ENCODE measurements at regions not wholly inside any gene's neighbourhood (a gene's known extent, or its start where the extent isn't known, plus 50 kb on each side); places are given as distances from the start of the nearest gene placed in this dataset.
"Not testable (repeated sequence)": the region's sequence is repeated elsewhere in the genome, so short reads cannot be mapped to it uniquely, and the experiment has no call there.

DNA sequence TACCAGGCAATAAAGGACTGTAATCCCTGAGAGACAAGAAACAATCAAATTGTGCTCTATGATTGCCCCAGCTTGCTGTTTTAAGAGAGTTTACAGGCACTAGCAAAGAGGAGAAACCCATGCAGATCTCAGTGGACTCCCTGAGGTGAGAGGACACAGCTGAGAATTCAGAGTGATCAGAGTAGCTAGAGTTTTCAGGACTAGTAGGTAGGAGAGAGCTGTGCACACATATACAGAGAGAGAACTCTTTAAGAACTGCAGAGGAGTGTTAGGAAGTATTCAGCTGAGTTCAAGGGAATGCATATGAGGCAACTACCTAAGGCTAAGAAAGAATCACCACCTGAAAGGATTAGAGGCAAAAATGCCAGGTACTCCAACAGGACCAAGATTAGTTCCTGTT is 904.8 kb downstream of the CDH8 start:
- H3K9me3 ChIP-seq: no peaks in the 10 kb centered on the region
- H3K27ac ChIP-seq: no peak overlapping the region
- no peak for TF ChIP-seq EP300 (IDR thresholded peaks at IDR 0.05; ENCODE audit: low read depth)
- no peak for TF ChIP-seq POLR2A (IDR thresholded peaks at IDR 0.05)
- TF ChIP-seq POLR2AphosphoS5 (IDR thresholded peaks at IDR 0.05): no peak
- TF ChIP-seq, protein P1, sequence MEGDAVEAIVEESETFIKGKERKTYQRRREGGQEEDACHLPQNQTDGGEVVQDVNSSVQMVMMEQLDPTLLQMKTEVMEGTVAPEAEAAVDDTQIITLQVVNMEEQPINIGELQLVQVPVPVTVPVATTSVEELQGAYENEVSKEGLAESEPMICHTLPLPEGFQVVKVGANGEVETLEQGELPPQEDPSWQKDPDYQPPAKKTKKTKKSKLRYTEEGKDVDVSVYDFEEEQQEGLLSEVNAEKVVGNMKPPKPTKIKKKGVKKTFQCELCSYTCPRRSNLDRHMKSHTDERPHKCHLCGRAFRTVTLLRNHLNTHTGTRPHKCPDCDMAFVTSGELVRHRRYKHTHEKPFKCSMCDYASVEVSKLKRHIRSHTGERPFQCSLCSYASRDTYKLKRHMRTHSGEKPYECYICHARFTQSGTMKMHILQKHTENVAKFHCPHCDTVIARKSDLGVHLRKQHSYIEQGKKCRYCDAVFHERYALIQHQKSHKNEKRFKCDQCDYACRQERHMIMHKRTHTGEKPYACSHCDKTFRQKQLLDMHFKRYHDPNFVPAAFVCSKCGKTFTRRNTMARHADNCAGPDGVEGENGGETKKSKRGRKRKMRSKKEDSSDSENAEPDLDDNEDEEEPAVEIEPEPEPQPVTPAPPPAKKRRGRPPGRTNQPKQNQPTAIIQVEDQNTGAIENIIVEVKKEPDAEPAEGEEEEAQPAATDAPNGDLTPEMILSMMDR (IDR thresholded peaks at IDR 0.05): no peak
- H3K36me3 ChIP-seq: no peaks in the 10 kb centered on the region
- in situ Hi-C loops (cut with MboI; ENCODE audit: low pct_ligation_motif_present in 1 of 4, low pct_unique_long_range_greater_than_20kb in 1 of 4, low sequenced_read_pairs in 3 of 4) (no loop called here), intact Hi-C loops (cut with DNase I; ENCODE audit: low total_unique reads) (no loop called here)
- no peak overlapping the region for H3K4me3 ChIP-seq
- no peaks in the 10 kb centered on the region for H3K27me3 ChIP-seq
- DNase-seq: no peak
- H3K4me1 ChIP-seq: no peaks in the 10 kb centered on the region

DNA sequence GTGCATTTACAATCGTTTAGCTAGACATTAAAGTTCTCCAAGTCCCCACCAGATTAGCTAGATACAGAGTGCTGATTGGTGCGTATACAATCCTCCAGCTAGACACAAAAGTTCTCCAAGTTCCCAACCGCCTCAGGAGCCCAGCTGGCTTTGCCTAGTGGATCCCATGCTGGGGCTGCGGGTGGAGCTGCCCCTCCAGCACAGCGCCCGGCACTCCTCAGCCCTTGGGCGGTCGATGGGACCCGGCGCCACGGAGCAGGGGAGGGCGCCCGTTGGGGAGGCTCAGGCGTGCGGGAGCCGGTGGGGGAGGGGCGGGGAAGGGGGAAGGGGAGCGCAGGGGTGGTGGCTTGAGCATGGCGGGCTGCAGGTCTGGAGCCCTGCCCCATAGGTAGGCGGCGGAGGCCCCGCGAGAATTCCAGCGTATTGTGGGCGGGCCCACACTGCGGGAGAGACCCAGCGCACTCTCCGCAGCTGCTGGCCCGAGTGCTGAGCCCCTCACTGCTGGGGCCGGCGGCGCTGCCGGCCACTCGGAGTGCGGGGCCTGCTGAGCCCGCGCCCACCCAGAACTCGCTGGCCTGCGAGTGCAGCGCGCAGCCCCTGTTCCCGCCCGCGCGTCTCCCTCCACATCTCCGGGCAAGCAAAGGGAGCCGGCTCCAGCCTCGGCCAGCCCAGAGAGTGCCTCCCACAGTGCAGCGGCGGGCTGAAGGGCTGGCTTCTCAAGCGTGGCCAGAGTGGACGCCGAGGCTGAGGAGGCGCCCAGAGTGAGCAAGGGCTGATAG is 907.5 kb downstream of the CDH8 start:
- H3K27ac ChIP-seq: no peak overlapping the region
- intact Hi-C loops (cut with DNase I; ENCODE audit: low total_unique reads) (no loop called here), in situ Hi-C loops (cut with MboI; ENCODE audit: low pct_ligation_motif_present in 1 of 4, low pct_unique_long_range_greater_than_20kb in 1 of 4, low sequenced_read_pairs in 3 of 4) (no loop called here)
- no peaks in the 10 kb centered on the region for H3K4me1 ChIP-seq
- no peak for DNase-seq
- no peaks in the 10 kb centered on the region for H3K36me3 ChIP-seq
- TF ChIP-seq POLR2AphosphoS5 (IDR thresholded peaks at IDR 0.05) (no peak), EP300 (IDR thresholded peaks at IDR 0.05; ENCODE audit: low read depth) (no peak), POLR2A (IDR thresholded peaks at IDR 0.05) (no peak)
- TF ChIP-seq, protein P1 (IDR thresholded peaks at IDR 0.05): no peak
- H3K27me3 ChIP-seq: no peaks in the 10 kb centered on the region
- 96% methylated on average over 48 of the region's 54 CpGs; no CpG with 5 or more reads in 1 of the 2 donors for WGBS, 2 donors (ENCODE audit: low coverage in 1 of 2)
- no peak overlapping the region for H3K4me3 ChIP-seq
- no peaks in the 10 kb centered on the region for H3K9me3 ChIP-seq

DNA sequence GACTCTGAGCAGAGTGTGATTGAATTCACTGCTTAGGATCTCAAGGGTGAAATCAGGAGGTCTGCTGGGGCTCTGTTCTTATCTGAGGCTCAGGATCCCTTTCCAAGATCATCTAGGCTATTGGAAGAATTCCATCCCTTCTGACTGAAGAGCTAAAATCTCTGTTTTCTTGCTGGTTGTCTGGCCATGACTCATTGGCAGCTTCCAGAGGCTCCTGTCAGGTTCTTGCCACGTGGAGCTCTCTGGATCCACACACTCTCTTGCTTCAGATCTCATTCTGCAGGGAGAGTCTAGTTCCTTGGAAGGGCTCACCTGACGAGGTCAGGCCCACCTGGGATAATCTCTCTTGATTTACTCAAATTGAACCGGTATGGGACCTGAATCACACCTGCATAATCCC is 930.7 kb downstream of the CDH8 start:
- in situ Hi-C loops (cut with MboI; ENCODE audit: low pct_ligation_motif_present in 1 of 4, low pct_unique_long_range_greater_than_20kb in 1 of 4, low sequenced_read_pairs in 3 of 4): no loop called here
- 48 to 50% methylated on average over 2 to 3 of the region's 3 CpGs for WGBS, 2 donors (ENCODE audit: low coverage in 1 of 2)
- no peak for DNase-seq
- H3K36me3 ChIP-seq: no peaks in the 10 kb centered on the region
- TF ChIP-seq, protein P1 (IDR thresholded peaks at IDR 0.05): no peak
- no peak for TF ChIP-seq EP300 (IDR thresholded peaks at IDR 0.05; ENCODE audit: low read depth)
- TF ChIP-seq POLR2AphosphoS5 (IDR thresholded peaks at IDR 0.05): no peak
- no peak for TF ChIP-seq POLR2A (IDR thresholded peaks at IDR 0.05)
- H3K9me3 ChIP-seq: no peaks in the 10 kb centered on the region
- intact Hi-C loops (cut with DNase I; ENCODE audit: low total_unique reads): no loop called here
- H3K4me1 ChIP-seq: no peaks in the 10 kb centered on the region
- no peak overlapping the region for H3K4me3 ChIP-seq
- no peaks in the 10 kb centered on the region for H3K27me3 ChIP-seq
- H3K27ac ChIP-seq: no peak overlapping the region

DNA sequence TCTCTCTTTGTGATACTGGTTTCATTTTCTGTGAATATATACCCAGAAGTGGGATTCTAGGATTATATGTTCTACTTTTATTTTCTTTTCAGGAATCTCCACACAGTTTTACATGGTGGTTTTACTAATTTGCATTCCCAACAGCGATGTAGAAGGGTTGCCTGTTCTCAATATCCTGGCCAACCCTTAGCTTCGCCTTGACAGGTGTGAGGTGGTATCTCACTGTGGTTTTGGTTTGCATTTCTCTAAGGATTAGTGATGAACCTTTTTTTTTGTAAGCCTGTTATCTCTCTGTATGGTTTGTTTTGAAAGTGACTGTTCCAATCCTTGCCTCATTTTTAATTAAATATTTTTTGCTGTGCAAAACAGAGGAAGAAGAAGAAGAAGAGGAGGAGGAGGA is 937.7 kb downstream of the CDH8 start:
- Histone ChIP-seq H3K4me1 (no peaks in the 10 kb centered on the region), H3K9me3 (no peaks in the 10 kb centered on the region), H3K4me3 (no peak overlapping the region), H3K36me3 (no peaks in the 10 kb centered on the region), H3K27ac (no peak overlapping the region), H3K27me3 (no peaks in the 10 kb centered on the region)
- no peak for TF ChIP-seq POLR2AphosphoS5 (IDR thresholded peaks at IDR 0.05)
- no peak for TF ChIP-seq POLR2A (IDR thresholded peaks at IDR 0.05)
- no peak for TF ChIP-seq EP300 (IDR thresholded peaks at IDR 0.05; ENCODE audit: low read depth)
- TF ChIP-seq, protein P1 (IDR thresholded peaks at IDR 0.05): no peak
- intact Hi-C loops (cut with DNase I; ENCODE audit: low total_unique reads): no loop called here
- in situ Hi-C loops (cut with MboI; ENCODE audit: low pct_ligation_motif_present in 1 of 4, low pct_unique_long_range_greater_than_20kb in 1 of 4, low sequenced_read_pairs in 3 of 4): no loop called here
- no peak for DNase-seq
- WGBS, 2 donors (ENCODE audit: low coverage in 1 of 2): 61 to 71% methylated on average over 1 to 2 of the region's 2 CpGs

DNA sequence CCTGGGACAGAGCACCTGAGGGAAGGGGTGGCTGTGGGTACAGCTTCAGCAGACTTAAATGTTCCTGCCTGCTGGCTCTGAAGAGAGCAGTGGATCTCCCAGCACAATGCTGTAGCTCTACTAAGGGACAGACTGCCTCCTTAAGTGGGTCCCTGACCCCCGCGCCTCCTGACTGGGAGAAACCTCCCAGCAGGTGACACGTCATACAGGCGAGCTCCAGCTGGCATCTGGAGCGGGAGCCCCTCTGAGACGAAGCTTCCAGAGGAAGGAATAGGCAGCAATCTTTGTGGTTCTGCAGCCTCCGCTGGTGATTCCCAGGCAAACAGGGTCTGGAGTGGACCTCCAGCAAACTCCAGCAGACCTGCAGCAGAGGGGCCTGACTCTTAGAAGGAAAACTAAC is 944.9 kb downstream of the CDH8 start:
- intact Hi-C loops (cut with DNase I; ENCODE audit: low total_unique reads); H3K4me3 ChIP-seq; in situ Hi-C loops (cut with MboI; ENCODE audit: low pct_ligation_motif_present in 1 of 4, low pct_unique_long_range_greater_than_20kb in 1 of 4, low sequenced_read_pairs in 3 of 4); H3K36me3 ChIP-seq; H3K9me3 ChIP-seq; DNase-seq; H3K27me3 ChIP-seq; H3K4me1 ChIP-seq; H3K27ac ChIP-seq: not testable (repeated sequence)
- WGBS, 2 donors (ENCODE audit: low coverage in 1 of 2): 88% methylated on average over 7 of the region's 7 CpGs; no CpG with 5 or more reads in 1 of the 2 donors
